Stimulated activated CD8-positive, alpha-beta memory T cell treated with anti-CD3 and anti-CD28 coated beads, Interleukin-12 subunit alpha, Interleukin-12 subunit beta, amount 100 ng/mL, for 4 hours (primary cell): ENCODE measurements at regions not wholly inside any gene's neighbourhood (a gene's known extent, or its start where the extent isn't known, plus 50 kb on each side); places are given as distances from the start of the nearest gene placed in this dataset.
"Not testable (repeated sequence)": the region's sequence is repeated elsewhere in the genome, so short reads cannot be mapped to it uniquely, and the experiment has no call there.

Experiments used
- DNase-seq: peaks from one replicate; pipeline ENCODE4 v3.0.0-alpha.2; 2020; ENCODE audit warnings: low read depth

- DNase-seq: no peak
Measured at GRCh38 chrX:150212672-150213480, 150.2 kb upstream of the MAMLD1 start.

DNA sequence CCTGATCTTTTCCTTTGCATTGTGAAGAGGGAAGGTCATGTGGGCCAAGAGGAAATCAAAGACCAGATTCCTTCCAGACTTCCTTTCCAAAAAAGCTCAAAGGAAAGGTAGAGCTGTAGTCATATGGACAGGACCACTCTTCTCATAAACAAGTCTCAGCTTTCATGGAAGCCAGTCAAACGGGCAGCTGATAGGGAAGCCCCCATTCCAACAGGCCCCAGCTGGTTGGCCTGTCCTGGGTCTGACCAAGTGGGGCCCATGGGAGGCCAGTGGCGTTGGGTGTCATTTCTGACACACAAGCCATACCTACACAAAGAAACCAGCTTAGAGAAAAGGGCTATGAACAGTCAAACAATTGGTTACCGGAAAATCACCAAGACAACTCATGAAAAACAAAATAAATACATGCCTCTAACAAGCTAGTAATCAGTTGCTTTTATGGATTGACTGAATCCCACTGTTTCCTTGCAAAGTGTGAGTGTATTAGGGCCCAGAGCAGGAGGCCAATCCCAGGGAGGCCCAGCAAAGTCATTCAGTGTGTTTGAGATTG is 149.6 kb upstream of the MAMLD1 start:
- DNase-seq: no peak

GRCh38 chrX:150216000-150216399 is 147.1 kb upstream of the MAMLD1 start:
- not testable (repeated sequence) for DNase-seq

DNA sequence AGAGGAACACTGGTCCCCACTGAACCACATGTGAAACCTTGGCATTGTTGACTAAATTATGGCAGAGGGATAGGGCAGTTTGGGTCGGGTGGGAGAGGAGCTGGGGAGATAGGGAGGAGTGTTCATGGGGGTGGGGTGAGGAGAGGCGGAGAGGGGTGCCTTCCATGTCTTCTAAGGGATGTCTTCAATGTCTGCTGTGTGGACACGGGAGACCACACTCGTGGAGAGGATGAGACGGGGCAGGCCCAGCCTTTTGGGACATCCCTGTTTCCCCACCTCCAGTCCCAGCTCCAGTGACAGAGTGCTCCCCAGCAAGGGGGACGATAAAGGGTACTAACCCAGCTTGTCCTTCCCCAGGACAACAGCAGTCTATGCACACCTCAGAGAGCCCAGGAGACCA is 146.4 kb upstream of the MAMLD1 start:
- no peak for DNase-seq

- no peak for DNase-seq
Measured at GRCh38 chrX:150217609-150218008, 145.5 kb upstream of the MAMLD1 start.

- DNase-seq: no peak
Measured at GRCh38 chrX:150219374-150220185, 143.5 kb upstream of the MAMLD1 start.

- no peak for DNase-seq
Measured at GRCh38 chrX:150223176-150224015, 139.7 kb upstream of the MAMLD1 start.

GRCh38 chrX:150224676-150225075 is 138.4 kb upstream of the MAMLD1 start:
- no peak for DNase-seq

DNA sequence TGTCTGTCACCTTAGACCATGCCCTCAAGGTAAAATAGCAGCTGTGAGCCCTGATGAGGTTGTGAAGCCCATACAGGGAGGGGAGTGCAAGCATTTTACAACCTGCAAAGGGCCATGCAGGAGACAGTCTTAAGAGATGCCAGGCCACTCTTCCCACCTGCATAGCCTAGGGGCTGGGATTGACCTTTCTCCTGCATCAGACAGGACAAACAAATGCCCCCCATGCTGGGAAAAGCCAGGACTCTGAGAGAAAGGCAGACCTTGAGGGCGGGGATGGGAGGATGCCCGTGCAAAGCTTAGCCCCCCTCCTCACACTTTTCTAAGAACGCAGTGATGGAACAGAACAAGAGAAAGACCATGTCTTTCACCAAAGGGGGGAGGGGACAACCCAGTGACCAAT is 137.9 kb upstream of the MAMLD1 start:
- DNase-seq: no peak

- no peak for DNase-seq
Measured at GRCh38 chrX:150225756-150226155, 137.4 kb upstream of the MAMLD1 start.

DNA sequence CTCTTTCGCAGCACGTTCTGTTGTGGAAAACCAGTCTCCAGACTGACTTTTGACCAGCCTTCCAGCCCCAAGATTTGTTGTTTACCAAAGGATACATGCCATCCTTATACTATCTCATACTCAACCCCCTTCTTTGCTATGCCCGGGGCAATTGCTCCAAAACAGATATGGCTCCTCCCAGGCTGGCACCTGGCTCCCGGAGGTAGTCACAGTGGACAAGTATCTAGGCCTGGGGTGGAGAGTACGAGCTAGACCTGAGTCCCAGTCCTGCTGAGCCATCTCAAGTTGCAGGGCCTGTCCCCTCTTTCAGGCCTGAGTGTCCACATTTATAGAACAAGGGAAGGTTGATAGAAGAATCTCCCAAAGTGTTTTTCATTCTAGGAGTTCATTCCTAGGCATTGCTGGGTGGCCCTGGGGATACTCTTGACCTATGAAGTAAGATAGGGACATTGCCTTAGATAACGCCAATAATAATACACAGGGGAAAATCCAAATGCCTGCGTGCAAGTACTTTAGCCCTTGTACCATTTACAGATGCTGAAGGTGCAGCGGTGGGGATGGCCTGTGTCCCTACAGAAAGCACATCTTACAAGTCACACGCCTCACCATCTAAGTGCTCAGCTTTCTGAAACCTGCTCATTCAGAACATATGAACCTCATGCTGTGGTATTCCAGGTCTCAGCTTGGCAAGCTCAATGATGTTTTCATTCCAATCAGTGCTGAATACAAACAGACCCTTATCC is 136.7 kb upstream of the MAMLD1 start:
- no peak for DNase-seq

DNA sequence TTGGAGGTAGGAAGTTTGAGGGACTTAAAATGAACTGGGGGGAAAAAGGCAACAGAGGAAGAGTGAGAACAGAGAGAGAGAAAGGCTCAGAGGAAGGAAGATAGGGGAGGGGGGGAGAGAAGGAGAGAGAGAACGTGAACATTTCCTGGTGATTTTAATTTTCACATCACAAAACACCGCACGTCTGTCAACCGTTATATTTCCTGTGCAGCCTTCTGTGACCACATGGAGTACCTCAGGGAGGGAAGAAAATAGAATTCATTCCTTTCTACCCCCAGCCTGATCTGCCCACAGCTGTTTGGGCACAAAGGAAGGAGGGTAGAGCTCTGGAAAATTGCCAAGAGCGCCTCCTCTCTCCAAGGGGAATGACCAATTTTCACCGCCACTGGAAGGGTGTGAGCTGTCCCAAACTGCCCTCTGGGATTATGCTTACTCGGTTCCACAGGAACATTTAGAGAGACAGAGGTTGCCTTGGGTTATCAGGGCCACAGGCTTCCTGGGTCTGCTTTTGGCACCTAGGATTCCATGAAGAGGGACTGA is 135.7 kb upstream of the MAMLD1 start:
- no peak for DNase-seq

GRCh38 chrX:150227873-150228410 is 135.2 kb upstream of the MAMLD1 start:
- no peak for DNase-seq

- DNase-seq: no peak
Measured at GRCh38 chrX:150228431-150228830, 134.7 kb upstream of the MAMLD1 start.

GRCh38 chrX:150229030-150229429 is 134.1 kb upstream of the MAMLD1 start:
- DNase-seq: no peak

GRCh38 chrX:150229481-150229880 is 133.6 kb upstream of the MAMLD1 start:
- DNase-seq: no peak

DNA sequence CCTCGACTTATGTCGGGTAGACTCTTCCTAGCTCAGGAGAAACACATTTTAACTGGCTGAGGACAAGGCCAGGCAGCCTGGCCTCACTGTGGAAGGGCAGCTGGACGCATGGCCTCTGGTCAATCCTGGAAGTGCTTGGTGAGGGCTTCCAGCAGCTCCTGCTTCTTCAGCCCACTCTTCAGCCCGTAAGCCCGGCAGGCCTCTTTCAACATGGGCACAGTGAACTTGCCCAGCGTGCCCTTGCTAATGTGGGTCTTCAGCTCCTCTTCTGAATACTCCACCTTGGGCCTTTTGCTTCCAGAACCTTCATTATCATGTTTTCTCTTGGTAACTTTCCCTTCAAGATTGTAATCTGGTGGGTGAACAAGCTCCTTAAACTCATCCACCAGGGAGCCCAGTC is 132.2 kb upstream of the MAMLD1 start:
- DNase-seq: not testable (repeated sequence)

- not testable (repeated sequence) for DNase-seq
Measured at GRCh38 chrX:150231368-150231767, 131.7 kb upstream of the MAMLD1 start.

DNA sequence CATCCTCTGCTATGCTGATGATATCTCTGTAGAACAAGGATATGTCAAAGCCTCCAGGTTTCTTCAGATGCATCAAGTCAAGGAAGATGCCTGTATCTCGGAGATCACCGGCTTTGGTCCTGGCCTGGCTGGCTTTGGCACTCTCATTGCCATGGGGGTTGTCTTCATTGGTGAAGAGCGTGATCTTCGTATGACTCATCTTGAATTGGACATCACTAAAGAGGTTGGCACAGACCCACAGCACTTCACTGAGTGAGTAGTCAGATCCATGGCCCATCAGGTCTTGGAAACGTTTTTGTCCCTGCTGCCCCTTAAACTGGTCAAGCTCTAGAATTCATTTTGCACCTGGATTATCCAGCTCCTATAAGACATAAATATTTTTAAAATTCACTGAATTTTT is 130.9 kb upstream of the MAMLD1 start:
- not testable (repeated sequence) for DNase-seq

DNA sequence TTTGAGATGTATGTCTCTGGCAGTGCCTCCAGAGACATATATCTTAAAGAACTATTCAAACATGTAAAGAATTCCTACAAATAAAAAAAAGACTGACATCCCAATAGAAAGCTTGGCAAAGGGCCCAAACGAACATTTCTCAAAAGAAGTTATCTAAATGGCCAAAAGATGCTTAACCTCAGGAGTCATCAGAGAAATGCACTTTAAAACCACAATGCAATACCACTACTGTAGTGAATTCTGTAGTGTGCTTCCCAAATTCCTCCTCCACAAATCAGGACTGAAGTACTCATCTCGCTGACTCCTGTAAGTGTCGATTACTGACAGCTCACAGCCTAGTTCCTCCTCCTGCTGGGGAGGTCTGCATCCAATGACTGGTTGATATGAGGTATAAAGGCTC is 129.0 kb upstream of the MAMLD1 start:
- no peak for DNase-seq

DNA sequence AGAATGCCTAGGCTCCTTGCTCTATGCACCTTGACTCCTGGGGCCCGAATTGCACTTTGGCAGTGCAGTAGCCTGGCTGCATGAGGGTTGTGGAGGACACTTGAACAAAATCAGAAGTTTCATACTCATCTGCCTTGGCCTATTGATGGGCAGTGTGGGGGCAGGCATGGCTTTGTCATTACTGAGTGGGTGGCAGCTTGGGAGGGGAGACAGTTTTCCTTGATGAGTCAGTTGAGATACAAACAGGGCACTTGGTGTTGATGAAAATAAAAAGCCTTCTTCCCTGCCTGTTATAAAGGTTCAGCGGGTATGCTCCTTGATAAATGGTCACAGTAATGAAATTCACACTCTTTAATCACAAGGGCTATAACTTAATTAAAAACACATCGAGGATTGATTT is 126.8 kb upstream of the MAMLD1 start:
- DNase-seq: no peak
